OCI-LY7 (cell line): ENCODE measurements at regions not wholly inside any gene's neighbourhood (a gene's known extent, or its start where the extent isn't known, plus 50 kb on each side); places are given as distances from the start of the nearest gene placed in this dataset.

Source experiments
- CTCF ChIP-seq: fragments of 200-600 bp; sonication (generic); conservative IDR thresholded peaks from 2 replicates; pipeline ENCODE4 v1.5.1; 2014; ENCODE audit warnings: mild to moderate bottlenecking, antibody characterized with exemption, low read length, moderate library complexity, mixed read lengths
- EZH2phosphoT487 ChIP-seq: fragments of 200-600 bp; sonication (generic); IDR thresholded peaks from 2 replicates; pipeline ENCODE4 v1.6.1; 2018; ENCODE audit warnings: low read depth, borderline replicate concordance, mild to moderate bottlenecking, mixed run types, antibody characterized with exemption, low read length, moderate library complexity, mixed read lengths

- no peak for TF ChIP-seq CTCF
- TF ChIP-seq EZH2phosphoT487, result no peak
Observed at GRCh38 chr2:220955776-220956175, 616.3 kb downstream of the EPHA4 start.
